ENCODE measurements at regions not wholly inside any gene's neighbourhood (a gene's known extent, or its start where the extent isn't known, plus 50 kb on each side); places are given as distances from the start of the nearest gene placed in this dataset.

DNA sequence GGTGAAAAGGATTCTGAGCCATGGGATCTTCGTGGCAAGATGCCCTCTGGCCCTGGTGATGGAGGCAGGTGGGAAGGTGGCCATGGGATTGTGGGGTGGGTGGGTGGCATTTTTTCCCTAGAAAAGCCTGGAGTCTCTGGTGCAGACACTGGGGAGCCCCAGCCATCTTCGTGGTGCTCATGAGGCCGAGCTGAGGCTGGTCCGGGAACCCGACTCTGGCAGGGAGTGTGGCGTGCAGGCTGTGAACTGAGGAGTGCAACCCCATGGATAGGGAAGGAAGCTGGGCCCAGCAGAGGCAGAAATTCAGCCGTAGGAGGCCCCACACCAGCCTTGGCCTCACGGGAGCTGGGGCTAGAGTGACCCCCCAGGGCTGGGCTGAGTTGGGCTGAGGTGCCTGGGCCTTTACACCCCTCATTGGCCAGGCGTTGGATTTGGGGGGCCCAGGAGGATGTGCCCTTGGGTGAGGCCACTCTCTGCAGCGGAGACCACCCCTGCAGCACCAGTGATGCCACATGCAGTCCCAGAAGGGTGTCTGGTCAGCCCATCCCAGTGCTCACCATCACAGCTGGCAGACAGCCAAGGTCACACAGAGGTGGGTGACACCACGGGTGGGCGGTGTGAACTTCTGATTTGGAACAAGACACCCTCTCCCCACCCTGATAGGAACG, 115.6 kb upstream of the HDAC4 start:
- H3K9me3 ChIP-seq = no peaks in the 10 kb centered on the region
- TF ChIP-seq, protein P1, sequence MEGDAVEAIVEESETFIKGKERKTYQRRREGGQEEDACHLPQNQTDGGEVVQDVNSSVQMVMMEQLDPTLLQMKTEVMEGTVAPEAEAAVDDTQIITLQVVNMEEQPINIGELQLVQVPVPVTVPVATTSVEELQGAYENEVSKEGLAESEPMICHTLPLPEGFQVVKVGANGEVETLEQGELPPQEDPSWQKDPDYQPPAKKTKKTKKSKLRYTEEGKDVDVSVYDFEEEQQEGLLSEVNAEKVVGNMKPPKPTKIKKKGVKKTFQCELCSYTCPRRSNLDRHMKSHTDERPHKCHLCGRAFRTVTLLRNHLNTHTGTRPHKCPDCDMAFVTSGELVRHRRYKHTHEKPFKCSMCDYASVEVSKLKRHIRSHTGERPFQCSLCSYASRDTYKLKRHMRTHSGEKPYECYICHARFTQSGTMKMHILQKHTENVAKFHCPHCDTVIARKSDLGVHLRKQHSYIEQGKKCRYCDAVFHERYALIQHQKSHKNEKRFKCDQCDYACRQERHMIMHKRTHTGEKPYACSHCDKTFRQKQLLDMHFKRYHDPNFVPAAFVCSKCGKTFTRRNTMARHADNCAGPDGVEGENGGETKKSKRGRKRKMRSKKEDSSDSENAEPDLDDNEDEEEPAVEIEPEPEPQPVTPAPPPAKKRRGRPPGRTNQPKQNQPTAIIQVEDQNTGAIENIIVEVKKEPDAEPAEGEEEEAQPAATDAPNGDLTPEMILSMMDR (IDR thresholded peaks at IDR 0.05) = no peak
- TF ChIP-seq POLR2AphosphoS5 (IDR thresholded peaks at IDR 0.05) (no peak), EP300 (IDR thresholded peaks at IDR 0.05; ENCODE audit: low read depth) (no peak), POLR2A (IDR thresholded peaks at IDR 0.05) (no peak)
- in situ Hi-C loops (cut with MboI; ENCODE audit: low pct_ligation_motif_present in 1 of 4, low pct_unique_long_range_greater_than_20kb in 1 of 4, low sequenced_read_pairs in 3 of 4) (no loop called here), intact Hi-C loops (cut with DNase I; ENCODE audit: low total_unique reads) (loop anchor here (1.0 kb wide), 1 partner anchor 48 kb away; no protein-coding TSS in a partner anchor)
- H3K4me3 ChIP-seq = no peak overlapping the region
- no peak overlapping the region for H3K27ac ChIP-seq
- H3K4me1 ChIP-seq = no peaks in the 10 kb centered on the region
- H3K36me3 ChIP-seq = no peaks in the 10 kb centered on the region
- 79% methylated on average over 13 of the region's 13 CpGs; no CpG with 5 or more reads in 1 of the 2 donors for WGBS, 2 donors (ENCODE audit: low coverage in 1 of 2)
- DNase-seq = no peak
- no peaks in the 10 kb centered on the region for H3K27me3 ChIP-seq

DNA sequence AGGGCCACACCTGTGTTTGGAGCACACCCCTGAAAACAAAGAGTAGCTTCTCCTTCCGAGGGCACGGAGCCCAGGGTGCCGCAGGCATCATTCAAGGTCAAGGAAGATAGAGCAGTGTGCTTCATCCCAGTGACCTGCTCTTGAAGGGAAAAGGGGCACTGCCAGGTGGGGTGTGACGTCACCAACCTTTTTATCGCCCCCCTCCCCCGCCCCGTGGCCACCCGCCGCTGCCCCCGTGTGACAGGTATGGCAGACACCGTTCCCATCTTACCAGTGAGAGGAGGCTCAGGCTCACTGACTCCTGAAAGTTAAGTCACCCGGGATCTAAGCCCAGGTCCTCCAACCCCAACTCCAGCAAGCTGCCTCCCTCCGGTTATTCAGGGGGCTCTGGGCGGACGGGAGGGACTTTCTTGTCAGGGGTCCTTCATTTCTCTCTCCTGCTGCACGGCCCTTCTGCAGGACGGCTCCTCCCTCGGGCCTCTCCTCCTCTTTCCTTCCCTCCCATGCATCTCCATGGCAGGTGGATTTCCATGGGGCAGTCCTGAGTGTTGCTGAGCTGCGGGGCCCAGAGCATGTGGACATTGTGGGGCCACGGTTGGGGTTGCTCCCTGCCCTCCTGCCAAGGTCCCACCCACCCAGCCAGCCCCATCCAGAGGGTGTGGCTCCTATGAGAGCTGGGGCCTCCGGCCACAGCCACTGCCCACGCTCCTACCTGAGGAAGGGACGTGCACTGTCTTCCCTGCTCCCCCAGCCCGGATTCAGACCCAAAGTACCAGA, 114.1 kb upstream of the HDAC4 start:
- 64% methylated on average over 24 of the region's 24 CpGs; no CpG with 5 or more reads in 1 of the 2 donors for WGBS, 2 donors (ENCODE audit: low coverage in 1 of 2)
- no peak for TF ChIP-seq POLR2AphosphoS5 (IDR thresholded peaks at IDR 0.05)
- TF ChIP-seq EP300 (IDR thresholded peaks at IDR 0.05; ENCODE audit: low read depth) = no peak
- no peak for TF ChIP-seq POLR2A (IDR thresholded peaks at IDR 0.05)
- TF ChIP-seq, protein P1 (IDR thresholded peaks at IDR 0.05) = no peak
- H3K4me1 ChIP-seq = no peaks in the 10 kb centered on the region
- H3K27me3 ChIP-seq = no peaks in the 10 kb centered on the region
- H3K9me3 ChIP-seq = no peaks in the 10 kb centered on the region
- DNase-seq = no peak
- H3K27ac ChIP-seq = no peak overlapping the region
- no peak overlapping the region for H3K4me3 ChIP-seq
- intact Hi-C loops (cut with DNase I; ENCODE audit: low total_unique reads) = no loop called here
- no peaks in the 10 kb centered on the region for H3K36me3 ChIP-seq
- in situ Hi-C loops (cut with MboI; ENCODE audit: low pct_ligation_motif_present in 1 of 4, low pct_unique_long_range_greater_than_20kb in 1 of 4, low sequenced_read_pairs in 3 of 4) = no loop called here

DNA sequence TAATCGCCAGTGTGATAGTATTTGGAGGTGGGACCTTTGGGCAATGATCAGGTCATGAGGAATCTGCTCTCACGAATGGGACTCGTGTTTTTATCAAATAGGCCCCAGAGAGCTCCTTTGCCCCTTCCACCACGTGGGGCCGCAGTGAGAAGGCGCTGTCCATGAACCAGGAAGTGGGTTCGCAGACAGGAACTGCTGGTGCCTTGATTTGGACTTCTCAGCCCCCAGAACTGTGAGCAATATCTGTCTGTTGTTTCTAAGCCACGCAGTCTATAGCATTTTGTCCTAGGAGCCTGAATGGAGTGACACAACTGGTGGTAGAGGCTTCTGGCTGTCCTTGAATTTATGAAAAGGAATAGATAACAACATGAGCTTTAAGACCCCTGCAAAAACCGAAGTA, 111.2 kb upstream of the HDAC4 start:
- in situ Hi-C loops (cut with MboI; ENCODE audit: low pct_ligation_motif_present in 1 of 4, low pct_unique_long_range_greater_than_20kb in 1 of 4, low sequenced_read_pairs in 3 of 4) = no loop called here
- H3K27ac ChIP-seq = no peak overlapping the region
- no peaks in the 10 kb centered on the region for H3K27me3 ChIP-seq
- no peak overlapping the region for H3K4me3 ChIP-seq
- no peak for DNase-seq
- WGBS, 2 donors (ENCODE audit: low coverage in 1 of 2) = 76 to 86% methylated on average over 2 to 9 of the region's 9 CpGs
- TF ChIP-seq POLR2A (IDR thresholded peaks at IDR 0.05) (no peak), POLR2AphosphoS5 (IDR thresholded peaks at IDR 0.05) (no peak), EP300 (IDR thresholded peaks at IDR 0.05; ENCODE audit: low read depth) (no peak)
- TF ChIP-seq, protein P1 (IDR thresholded peaks at IDR 0.05) = no peak
- H3K36me3 ChIP-seq = no peaks in the 10 kb centered on the region
- H3K4me1 ChIP-seq = no peaks in the 10 kb centered on the region
- H3K9me3 ChIP-seq = no peaks in the 10 kb centered on the region
- intact Hi-C loops (cut with DNase I; ENCODE audit: low total_unique reads) = no loop called here

DNA sequence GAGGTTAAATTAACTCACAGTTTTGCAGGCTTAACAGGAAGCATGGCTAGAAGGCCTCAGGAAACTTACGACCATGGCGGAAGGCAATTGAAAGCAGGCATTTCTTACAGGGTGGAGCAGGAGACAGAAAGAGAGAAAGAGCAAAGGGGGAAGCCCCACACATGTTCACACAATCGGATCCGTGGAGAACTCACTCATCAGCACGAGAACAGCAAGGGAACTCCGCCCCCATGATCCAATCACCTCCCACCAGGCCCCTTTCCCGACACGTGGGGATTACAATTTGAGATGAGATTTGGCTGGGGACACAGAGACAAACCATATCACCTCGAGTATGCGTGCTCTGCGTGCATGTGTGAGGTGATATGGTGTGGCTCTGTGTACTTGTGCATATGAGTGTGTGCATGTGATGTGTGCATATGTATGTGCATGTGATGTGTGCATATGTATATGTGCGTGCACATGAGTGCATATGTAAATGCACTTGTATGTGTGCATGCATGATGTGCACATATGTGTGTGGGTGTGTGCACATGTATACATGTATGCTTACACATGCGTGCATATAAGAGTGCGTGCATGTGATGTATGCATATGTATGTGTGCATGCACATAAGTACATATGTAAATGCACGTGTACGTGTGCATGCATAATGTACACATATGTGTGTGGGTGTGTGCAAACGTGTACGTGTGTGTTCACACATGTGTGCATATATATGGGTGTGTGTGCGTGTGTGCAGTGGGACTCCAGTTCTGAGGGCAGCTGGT, 108.7 kb upstream of the HDAC4 start:
- WGBS, 2 donors (ENCODE audit: low coverage in 1 of 2) = 72 to 86% methylated on average over 2 to 19 of the region's 19 CpGs
- H3K27ac ChIP-seq = no peak overlapping the region
- intact Hi-C loops (cut with DNase I; ENCODE audit: low total_unique reads) = no loop called here
- DNase-seq = no peak
- no peaks in the 10 kb centered on the region for H3K27me3 ChIP-seq
- H3K4me3 ChIP-seq = no peak overlapping the region
- TF ChIP-seq POLR2A (IDR thresholded peaks at IDR 0.05) (no peak), EP300 (IDR thresholded peaks at IDR 0.05; ENCODE audit: low read depth) (no peak)
- in situ Hi-C loops (cut with MboI; ENCODE audit: low pct_ligation_motif_present in 1 of 4, low pct_unique_long_range_greater_than_20kb in 1 of 4, low sequenced_read_pairs in 3 of 4) = no loop called here
- H3K36me3 ChIP-seq = no peaks in the 10 kb centered on the region
- no peaks in the 10 kb centered on the region for H3K4me1 ChIP-seq
- H3K9me3 ChIP-seq = no peaks in the 10 kb centered on the region
